ENCODE measurements at regions not wholly inside any gene's neighbourhood (a gene's known extent, or its start where the extent isn't known, plus 50 kb on each side); places are given as distances from the start of the nearest gene placed in this dataset.

GRCh38 chr5:24281818-24282217, 363.0 kb downstream of the CDH10 start:
- TF ChIP-seq CTCF (IDR thresholded peaks at IDR 0.05 in 2 of 3, conservative IDR thresholded peaks at IDR 0.05 in 1 of 3; ENCODE audit: control insufficient read depth in 2 of 3, extremely low read depth in 1 of 3, insufficient read depth in 1 of 3, low read depth in 3 of 3, low read length in 3 of 3) (no peak), STAT3 (IDR thresholded peaks at IDR 0.05; ENCODE audit: low read depth, low read length) (no peak), MAX (IDR thresholded peaks at IDR 0.05; ENCODE audit: low read depth, low read length) (no peak)

Measured in GM12878 (cell line).